ENCODE measurements at regions not wholly inside any gene's neighbourhood (a gene's known extent, or its start where the extent isn't known, plus 50 kb on each side); places are given as distances from the start of the nearest gene placed in this dataset.

DNA sequence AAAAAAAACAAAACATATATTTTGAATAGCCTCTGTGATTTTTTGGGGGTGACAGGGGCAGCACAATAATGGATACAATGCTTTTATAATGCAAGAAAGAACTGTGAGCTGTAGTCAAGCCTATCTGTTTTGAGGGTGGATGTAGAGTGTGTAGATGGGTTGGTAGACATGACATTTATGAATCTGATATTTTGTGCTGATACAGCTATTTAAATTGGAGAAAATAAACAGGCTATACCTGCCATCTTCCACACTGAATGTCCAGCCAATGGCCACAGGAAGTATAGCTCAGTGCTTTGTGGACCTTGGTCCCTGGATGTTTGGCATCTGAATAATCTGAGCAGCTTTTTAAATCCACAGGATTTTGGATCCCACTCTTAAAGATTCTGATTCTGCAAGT is 175.0 kb downstream of the NEDD1 start:
- no peaks in the 10 kb centered on the region for H3K27me3 ChIP-seq (ENCODE audit: insufficient read depth, insufficient read length)
- H3K4me1 ChIP-seq (ENCODE audit: insufficient read depth, insufficient read length) = no peaks in the 10 kb centered on the region
- H3K4me3 ChIP-seq (ENCODE audit: insufficient read length, low read depth) = no peak overlapping the region
- TF ChIP-seq SUZ12 (IDR thresholded peaks at IDR 0.05; ENCODE audit: extremely low read depth, insufficient read depth, insufficient read length) (no peak), YY1 (IDR thresholded peaks at IDR 0.05; ENCODE audit: insufficient read depth, insufficient read length) (no peak), ZNF274 (IDR thresholded peaks at IDR 0.05; ENCODE audit: low read depth, low read length) (no peak)
- no peak overlapping the region for H3K9ac ChIP-seq (ENCODE audit: insufficient read length, low read depth)
- no peaks in the 10 kb centered on the region for H3K9me3 ChIP-seq (ENCODE audit: insufficient read depth, low read length)
- no peaks in the 10 kb centered on the region for H3K36me3 ChIP-seq (ENCODE audit: insufficient read depth, insufficient read length, low read length)
- DNase-seq (ENCODE audit: low read depth, low spot score) = no peak

DNA sequence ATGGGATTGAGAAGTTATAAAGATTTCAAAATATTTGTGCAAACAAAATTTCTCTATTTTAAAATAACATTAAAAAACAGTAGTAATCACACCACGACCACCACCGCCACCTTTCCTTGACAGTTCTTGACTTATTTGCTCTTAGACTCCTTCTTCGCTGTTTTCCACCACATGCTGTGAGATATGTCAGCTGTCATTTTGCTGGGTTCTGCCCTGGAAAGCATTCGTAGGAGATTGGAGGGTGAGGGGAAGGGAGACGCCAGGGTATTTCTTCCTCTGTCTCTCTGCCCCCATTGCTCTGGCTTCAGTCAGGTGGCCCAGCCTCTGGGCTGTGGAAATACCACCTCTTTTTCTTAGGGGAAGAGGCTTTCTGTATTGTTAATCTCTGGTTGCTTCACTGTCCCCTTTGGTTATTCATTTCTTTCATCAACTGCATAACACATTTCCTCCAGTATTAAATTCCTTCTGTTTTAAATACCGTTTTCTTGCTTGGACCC is 186.2 kb downstream of the NEDD1 start:
- Histone ChIP-seq H3K4me1 (ENCODE audit: insufficient read depth, insufficient read length) (no peaks in the 10 kb centered on the region), H3K4me3 (ENCODE audit: insufficient read length, low read depth) (no peak overlapping the region), H3K36me3 (ENCODE audit: insufficient read depth, insufficient read length, low read length) (no peaks in the 10 kb centered on the region), H3K27me3 (ENCODE audit: insufficient read depth, insufficient read length) (no peaks in the 10 kb centered on the region), H3K9me3 (ENCODE audit: insufficient read depth, low read length) (no peaks in the 10 kb centered on the region), H3K9ac (ENCODE audit: insufficient read length, low read depth) (no peak overlapping the region)
- TF ChIP-seq ZNF274 (IDR thresholded peaks at IDR 0.05; ENCODE audit: low read depth, low read length) (no peak), YY1 (IDR thresholded peaks at IDR 0.05; ENCODE audit: insufficient read depth, insufficient read length) (no peak), SUZ12 (IDR thresholded peaks at IDR 0.05; ENCODE audit: extremely low read depth, insufficient read depth, insufficient read length) (no peak)
- DNase-seq (ENCODE audit: low read depth, low spot score) = no peak

DNA sequence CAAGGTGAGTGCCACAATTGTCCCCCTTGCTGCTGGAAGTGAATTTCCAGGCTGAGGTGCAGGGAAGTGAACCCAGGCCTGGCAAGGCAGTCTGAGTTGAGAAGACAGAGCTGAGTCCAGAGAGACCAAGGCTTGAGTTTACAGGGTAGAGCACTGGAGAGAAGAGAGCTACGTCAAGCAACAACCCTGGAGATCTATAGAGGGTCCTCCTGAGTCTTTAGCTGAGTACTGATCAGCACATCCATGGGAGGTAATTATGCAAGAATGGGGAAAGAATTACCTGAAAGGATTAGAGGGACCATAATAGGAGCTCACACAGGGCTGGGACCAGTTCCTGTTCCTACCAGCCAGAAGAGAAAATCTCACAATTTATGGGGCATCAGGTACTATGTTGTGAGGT is 190.7 kb downstream of the NEDD1 start:
- Histone ChIP-seq H3K4me3 (ENCODE audit: insufficient read length, low read depth) (no peak overlapping the region), H3K36me3 (ENCODE audit: insufficient read depth, insufficient read length, low read length) (no peaks in the 10 kb centered on the region), H3K27me3 (ENCODE audit: insufficient read depth, insufficient read length) (no peaks in the 10 kb centered on the region), H3K9me3 (ENCODE audit: insufficient read depth, low read length) (peaks cover 5% of the 10 kb centered on the region; the same call in 1 of the 2 replicates), H3K9ac (ENCODE audit: insufficient read length, low read depth) (no peak overlapping the region), H3K4me1 (ENCODE audit: insufficient read depth, insufficient read length) (no peaks in the 10 kb centered on the region)
- TF ChIP-seq YY1 (IDR thresholded peaks at IDR 0.05; ENCODE audit: insufficient read depth, insufficient read length) (no peak), SUZ12 (IDR thresholded peaks at IDR 0.05; ENCODE audit: extremely low read depth, insufficient read depth, insufficient read length) (no peak), ZNF274 (IDR thresholded peaks at IDR 0.05; ENCODE audit: low read depth, low read length) (no peak)
- DNase-seq (ENCODE audit: low read depth, low spot score) = peak; percentile 18

DNA sequence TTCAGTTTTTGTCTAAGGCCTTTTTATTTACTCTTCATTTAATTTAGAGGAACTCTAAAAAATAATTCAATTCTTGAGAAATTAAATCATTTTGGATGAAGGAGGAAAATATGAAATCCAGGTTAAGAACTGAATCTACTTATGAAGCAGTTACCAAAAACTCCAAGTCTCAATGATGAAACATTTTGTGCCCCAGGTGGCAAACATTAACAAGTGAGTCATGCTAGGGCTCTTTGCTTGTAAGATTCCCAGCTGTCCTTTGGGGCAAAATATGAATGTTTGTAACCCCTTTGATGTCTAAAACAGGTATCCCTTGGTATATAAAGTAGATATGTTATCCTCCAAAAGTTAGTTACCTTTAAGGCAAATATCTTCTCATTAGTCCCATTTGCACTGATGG is 202.4 kb downstream of the NEDD1 start:
- no peaks in the 10 kb centered on the region for H3K4me1 ChIP-seq (ENCODE audit: insufficient read depth, insufficient read length)
- H3K36me3 ChIP-seq (ENCODE audit: insufficient read depth, insufficient read length, low read length) = no peaks in the 10 kb centered on the region
- no peak overlapping the region for H3K4me3 ChIP-seq (ENCODE audit: insufficient read length, low read depth)
- 0 out of 2 replicates have a peak, but pooled peaks cover 5% of the 10 kb centered on the region for H3K9me3 ChIP-seq (ENCODE audit: insufficient read depth, low read length)
- TF ChIP-seq ZNF274 (IDR thresholded peaks at IDR 0.05; ENCODE audit: low read depth, low read length) = no peak
- TF ChIP-seq SUZ12 (IDR thresholded peaks at IDR 0.05; ENCODE audit: extremely low read depth, insufficient read depth, insufficient read length) = no peak
- TF ChIP-seq YY1 (IDR thresholded peaks at IDR 0.05; ENCODE audit: insufficient read depth, insufficient read length) = no peak
- no peak for DNase-seq (ENCODE audit: low read depth, low spot score)
- no peaks in the 10 kb centered on the region for H3K27me3 ChIP-seq (ENCODE audit: insufficient read depth, insufficient read length)
- H3K9ac ChIP-seq (ENCODE audit: insufficient read length, low read depth) = no peak overlapping the region

DNA sequence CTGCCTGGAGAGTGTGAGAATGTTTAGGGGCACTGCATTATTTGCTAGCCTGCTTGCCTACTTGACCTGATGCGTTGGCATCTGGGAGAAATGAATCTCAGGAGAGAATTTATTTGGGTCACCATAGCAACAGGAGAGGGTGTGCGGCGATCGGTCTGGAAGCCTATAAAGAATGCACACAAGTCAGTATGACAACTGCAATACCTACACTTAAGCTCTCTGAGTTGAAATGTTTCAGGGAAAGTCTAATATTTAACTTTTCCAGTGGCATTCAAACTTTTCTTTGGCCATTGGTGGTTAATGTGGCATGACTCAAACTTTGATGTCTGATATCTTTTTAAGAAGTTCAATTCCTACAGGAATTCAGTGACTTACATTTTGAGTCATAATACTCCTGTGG is 205.1 kb downstream of the NEDD1 start:
- Histone ChIP-seq H3K36me3 (ENCODE audit: insufficient read depth, insufficient read length, low read length) (no peaks in the 10 kb centered on the region), H3K27me3 (ENCODE audit: insufficient read depth, insufficient read length) (no peaks in the 10 kb centered on the region), H3K4me3 (ENCODE audit: insufficient read length, low read depth) (no peak overlapping the region), H3K9ac (ENCODE audit: insufficient read length, low read depth) (no peak overlapping the region), H3K4me1 (ENCODE audit: insufficient read depth, insufficient read length) (no peaks in the 10 kb centered on the region), H3K9me3 (ENCODE audit: insufficient read depth, low read length) (no peaks in the 10 kb centered on the region)
- no peak for DNase-seq (ENCODE audit: low read depth, low spot score)
- TF ChIP-seq ZNF274 (IDR thresholded peaks at IDR 0.05; ENCODE audit: low read depth, low read length) = no peak
- TF ChIP-seq SUZ12 (IDR thresholded peaks at IDR 0.05; ENCODE audit: extremely low read depth, insufficient read depth, insufficient read length) = no peak
- no peak for TF ChIP-seq YY1 (IDR thresholded peaks at IDR 0.05; ENCODE audit: insufficient read depth, insufficient read length)

DNA sequence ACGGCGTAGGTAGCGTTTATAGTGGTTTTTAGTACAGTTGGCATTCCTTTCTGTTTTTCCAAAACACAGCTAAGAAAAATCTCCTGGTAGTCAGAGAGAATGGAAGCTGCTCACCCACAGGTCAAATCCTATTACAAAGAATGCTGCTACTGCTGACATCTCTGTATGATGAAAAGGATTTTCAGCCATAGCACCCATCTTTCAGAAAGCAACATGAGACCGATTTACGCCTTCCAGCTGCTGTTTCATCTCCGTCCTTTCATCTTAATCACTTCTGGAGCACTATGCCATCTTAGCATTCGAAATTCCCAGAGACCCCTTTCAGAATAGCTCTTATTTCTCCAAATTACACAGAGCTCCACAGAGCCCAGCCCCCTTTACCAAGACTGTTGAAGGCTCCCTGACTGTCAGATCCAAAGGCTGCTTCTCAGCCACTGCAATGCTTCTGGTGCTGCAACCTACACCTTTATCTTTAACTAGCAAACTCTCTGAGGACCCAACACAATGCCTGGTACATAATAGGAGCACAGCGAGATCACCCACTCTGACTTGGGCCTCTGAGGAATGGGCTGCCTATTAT is 211.8 kb downstream of the NEDD1 start:
- Histone ChIP-seq H3K9me3 (ENCODE audit: insufficient read depth, low read length) (no peaks in the 10 kb centered on the region), H3K27me3 (ENCODE audit: insufficient read depth, insufficient read length) (no peaks in the 10 kb centered on the region), H3K36me3 (ENCODE audit: insufficient read depth, insufficient read length, low read length) (no peaks in the 10 kb centered on the region), H3K4me3 (ENCODE audit: insufficient read length, low read depth) (no peak overlapping the region), H3K4me1 (ENCODE audit: insufficient read depth, insufficient read length) (no peaks in the 10 kb centered on the region), H3K9ac (ENCODE audit: insufficient read length, low read depth) (no peak overlapping the region)
- TF ChIP-seq SUZ12 (IDR thresholded peaks at IDR 0.05; ENCODE audit: extremely low read depth, insufficient read depth, insufficient read length) (no peak), YY1 (IDR thresholded peaks at IDR 0.05; ENCODE audit: insufficient read depth, insufficient read length) (no peak), ZNF274 (IDR thresholded peaks at IDR 0.05; ENCODE audit: low read depth, low read length) (no peak)
- DNase-seq (ENCODE audit: low read depth, low spot score) = no peak

DNA sequence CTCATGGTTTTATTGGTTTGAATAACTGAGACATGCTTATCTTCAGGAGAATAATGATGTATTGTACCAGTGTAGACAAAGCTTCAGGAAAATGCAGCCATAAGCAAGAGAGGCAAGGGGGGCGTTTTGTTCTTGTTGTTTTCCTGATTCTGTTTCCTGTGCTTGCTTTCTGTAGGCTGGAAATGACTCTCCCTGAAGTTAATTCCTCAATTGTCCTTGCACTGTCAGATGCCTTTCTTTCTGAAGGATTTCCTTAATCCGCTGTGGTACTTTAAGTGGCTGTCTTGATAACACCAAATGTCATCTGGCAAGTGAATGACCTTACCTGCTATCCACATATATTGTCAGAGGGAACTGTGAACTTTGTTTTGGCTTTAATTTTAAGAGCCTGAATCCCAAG is 220.0 kb downstream of the NEDD1 start:
- Histone ChIP-seq H3K9me3 (ENCODE audit: insufficient read depth, low read length) (peaks cover 19% of the 10 kb centered on the region; the same call in 1 of the 2 replicates), H3K4me3 (ENCODE audit: insufficient read length, low read depth) (no peak overlapping the region), H3K36me3 (ENCODE audit: insufficient read depth, insufficient read length, low read length) (no peaks in the 10 kb centered on the region), H3K9ac (ENCODE audit: insufficient read length, low read depth) (no peak overlapping the region), H3K27me3 (ENCODE audit: insufficient read depth, insufficient read length) (no peaks in the 10 kb centered on the region), H3K4me1 (ENCODE audit: insufficient read depth, insufficient read length) (no peaks in the 10 kb centered on the region)
- TF ChIP-seq ZNF274 (IDR thresholded peaks at IDR 0.05; ENCODE audit: low read depth, low read length) (no peak), SUZ12 (IDR thresholded peaks at IDR 0.05; ENCODE audit: extremely low read depth, insufficient read depth, insufficient read length) (no peak), YY1 (IDR thresholded peaks at IDR 0.05; ENCODE audit: insufficient read depth, insufficient read length) (no peak)
- DNase-seq (ENCODE audit: low read depth, low spot score) = peak; percentile 35
